D341Med (cell line): ENCODE measurements at regions not wholly inside any gene's neighbourhood (a gene's known extent, or its start where the extent isn't known, plus 50 kb on each side); places are given as distances from the start of the nearest gene placed in this dataset.
"Not testable (repeated sequence)": the region's sequence is repeated elsewhere in the genome, so short reads cannot be mapped to it uniquely, and the experiment has no call there.

ENCODE experiments used
- DNase-seq: peaks from one replicate; pipeline ENCODE4 v3.0.0; 2012; ENCODE audit warnings: low spot score

DNA sequence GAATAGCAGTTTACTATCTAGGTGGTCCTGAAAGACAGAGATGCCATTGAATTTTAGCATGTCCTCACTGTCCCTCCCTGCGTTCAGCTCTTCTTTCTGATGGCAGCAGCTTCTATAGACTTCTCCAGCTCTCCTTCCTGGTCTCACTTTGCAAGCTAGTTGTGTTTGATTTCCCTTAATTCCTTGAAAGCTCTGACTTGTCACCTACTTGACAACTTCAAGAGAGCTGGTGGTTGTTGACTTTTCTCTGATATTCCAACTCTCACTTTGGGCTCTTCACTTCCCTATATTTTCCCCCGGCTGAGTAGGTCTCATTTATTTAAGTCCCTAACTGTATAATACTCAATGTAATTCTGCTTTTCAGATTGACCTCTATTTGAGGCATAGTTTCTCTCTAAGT lies 1825.0 kb upstream of the RAG2 start:
- DNase-seq: no peak

- no peak for DNase-seq
These were observed 1818.1 kb upstream of the RAG2 start for GRCh38 chr11:38416141-38416540.

DNA sequence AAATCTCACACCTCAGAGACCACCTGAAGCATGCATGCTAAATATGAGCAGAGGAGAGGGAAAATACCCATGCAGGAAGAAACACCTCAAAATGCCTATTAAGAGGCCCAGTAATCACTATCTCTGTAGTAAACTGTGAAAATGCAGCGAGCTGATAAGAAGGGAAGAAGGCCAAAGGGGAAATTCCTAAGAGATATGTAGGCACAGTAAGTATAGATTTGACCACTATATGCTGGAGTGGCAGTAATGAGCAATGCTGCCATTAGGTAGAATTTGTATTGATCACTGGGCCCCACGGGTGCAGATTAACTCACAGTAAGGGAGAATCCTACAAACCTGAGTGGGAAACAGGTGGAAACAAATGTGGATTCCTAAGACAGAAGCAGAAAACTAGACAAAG lies 1813.1 kb upstream of the RAG2 start:
- DNase-seq: no peak

- no peak for DNase-seq
These were observed 1804.0 kb upstream of the RAG2 start for GRCh38 chr11:38402063-38402462.

GRCh38 chr11:38392176-38392575 lies 1794.1 kb upstream of the RAG2 start:
- no peak for DNase-seq

DNA sequence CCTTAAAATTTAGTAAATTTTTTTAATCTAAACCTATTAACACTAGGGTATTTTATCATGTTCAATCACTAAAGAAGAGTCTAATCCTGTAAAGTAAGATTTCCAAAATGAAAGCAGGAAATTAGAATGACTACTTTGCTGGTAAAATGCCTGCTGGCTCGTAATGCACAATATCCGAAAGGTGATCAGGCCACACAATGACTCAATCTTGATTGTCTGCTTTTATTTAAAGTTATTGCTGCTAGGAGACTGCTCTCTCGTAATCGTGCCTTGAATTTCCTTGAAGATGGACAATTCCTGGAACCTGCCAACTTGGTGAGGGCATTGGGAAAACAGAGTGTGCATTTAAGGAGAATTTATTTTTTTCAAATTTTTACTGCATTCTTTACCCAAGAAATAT lies 1786.5 kb upstream of the RAG2 start:
- DNase-seq: no peak

DNA sequence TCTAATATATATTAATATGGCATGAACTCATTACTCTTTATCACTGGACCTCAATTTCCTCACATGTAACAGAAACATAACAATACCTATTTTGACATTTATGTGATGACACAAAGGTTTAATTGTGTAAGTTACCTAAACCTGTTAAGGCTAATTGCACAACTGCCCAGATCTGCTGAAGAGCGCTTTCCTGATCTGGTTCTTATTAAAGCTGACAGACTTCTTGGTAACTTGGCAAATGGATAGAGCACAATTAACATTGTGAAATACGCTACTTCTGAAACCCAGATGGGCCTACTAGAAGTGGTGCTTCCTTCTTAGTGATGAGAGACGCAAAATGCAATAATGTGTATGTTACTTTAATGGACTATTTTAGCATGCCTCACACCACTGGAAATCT lies 1767.2 kb upstream of the RAG2 start:
- DNase-seq: no peak

DNA sequence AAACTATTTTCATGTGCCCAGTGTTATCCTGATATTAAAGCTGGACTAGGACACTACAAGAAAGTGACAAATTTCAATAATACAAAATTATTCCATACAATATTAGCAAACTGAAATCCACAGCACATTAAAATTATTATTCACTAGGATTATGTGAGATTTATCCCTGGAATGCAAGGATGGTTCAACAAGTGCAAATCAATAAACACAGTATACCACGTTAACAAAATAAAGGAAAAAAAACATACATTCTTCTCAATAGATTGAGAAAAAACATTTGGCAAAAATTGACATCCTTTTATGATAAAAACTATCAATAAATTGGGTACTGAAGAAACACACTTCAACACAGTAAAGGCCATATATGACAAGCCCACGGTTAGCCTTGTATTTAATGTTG lies 1758.2 kb upstream of the RAG2 start:
- DNase-seq: no peak

GRCh38 chr11:38345286-38345685 lies 1747.2 kb upstream of the RAG2 start:
- no peak for DNase-seq

DNA sequence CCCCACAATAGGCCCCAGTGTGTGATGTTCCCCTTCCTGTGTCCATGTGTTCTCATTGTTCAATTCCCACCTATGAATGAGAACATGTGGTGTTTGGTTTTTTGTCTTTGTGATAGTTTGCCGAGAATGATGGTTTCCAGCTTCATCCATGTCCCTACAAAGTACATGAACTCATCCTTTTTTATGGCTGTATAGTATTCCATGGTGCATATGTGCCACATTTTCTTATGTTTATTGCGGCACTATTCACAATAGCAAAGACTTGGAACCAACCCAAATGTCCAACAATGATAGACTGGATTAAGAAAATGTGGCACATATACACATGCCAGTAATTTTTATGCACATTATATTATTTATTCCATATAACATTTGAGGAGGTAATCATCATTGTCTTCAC lies 1743.6 kb upstream of the RAG2 start:
- DNase-seq: not testable (repeated sequence)

DNA sequence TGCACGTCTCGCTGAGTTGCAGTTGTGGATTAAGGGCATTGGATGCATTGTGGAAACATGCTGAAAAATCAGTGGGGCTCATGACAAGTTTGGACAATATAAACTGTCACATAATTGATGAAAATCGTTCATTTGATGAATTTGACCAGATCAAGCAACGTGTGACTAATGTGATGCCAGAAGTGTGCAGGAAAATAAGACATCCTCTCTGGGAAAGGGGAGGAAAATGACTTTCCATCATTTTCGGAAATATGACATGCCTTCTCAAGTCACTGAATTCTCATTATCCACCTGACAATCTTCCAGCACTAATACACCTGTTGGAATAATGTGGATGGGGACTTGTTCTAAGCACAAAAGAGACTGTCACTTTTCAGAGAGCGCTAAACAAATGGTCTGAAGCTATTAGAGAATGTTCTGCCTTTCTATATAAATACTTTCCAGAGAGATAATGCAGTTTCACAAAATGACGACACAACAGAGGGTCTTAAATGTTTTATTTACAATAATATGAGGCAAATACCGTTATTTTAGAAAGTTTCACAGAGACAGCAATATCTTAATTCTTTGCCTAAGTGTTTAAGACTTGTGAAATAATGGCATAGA lies 1741.9 kb upstream of the RAG2 start:
- DNase-seq: no peak

GRCh38 chr11:38338022-38338421 lies 1740.0 kb upstream of the RAG2 start:
- not testable (repeated sequence) for DNase-seq

DNA sequence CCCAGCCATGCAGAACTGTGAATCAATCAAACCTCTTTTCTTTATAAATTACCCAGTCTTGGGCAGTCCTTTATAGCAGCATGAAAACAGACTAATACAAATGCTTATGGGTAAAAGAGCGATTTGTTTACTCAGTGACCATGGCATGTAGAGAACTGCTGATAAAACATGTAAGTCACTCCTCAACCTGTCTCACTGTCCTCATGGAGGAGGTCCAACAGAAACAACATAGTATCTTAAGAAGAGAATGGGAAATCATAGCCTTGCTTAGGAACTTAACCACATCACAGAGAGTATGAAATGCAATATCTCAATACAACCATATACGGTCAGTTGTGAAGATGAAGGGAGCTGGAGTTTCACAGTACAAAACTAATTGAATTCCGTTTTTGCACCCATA lies 1734.0 kb upstream of the RAG2 start:
- DNase-seq: no peak

DNA sequence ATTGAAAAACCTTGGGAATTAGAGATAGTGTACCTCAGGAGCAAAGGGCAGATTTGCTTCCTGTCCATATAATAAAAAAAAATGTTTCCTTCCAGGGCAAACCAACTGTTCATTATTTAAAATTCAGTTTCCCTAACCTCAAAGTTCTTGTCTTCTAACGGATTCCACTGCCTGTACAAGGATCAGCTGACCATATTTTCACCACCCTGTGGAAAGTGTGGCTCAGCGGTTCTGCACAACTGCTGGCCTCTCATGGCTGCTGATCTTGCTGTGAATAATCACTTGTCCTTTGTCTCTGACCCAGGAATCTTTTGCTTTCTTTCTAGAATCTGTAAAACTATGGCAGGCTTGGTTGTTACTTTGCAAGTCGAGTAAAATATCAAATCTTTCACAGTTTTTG lies 1732.5 kb upstream of the RAG2 start:
- no peak for DNase-seq

- no peak for DNase-seq
These were observed 1726.1 kb upstream of the RAG2 start for GRCh38 chr11:38323961-38324761.

DNA sequence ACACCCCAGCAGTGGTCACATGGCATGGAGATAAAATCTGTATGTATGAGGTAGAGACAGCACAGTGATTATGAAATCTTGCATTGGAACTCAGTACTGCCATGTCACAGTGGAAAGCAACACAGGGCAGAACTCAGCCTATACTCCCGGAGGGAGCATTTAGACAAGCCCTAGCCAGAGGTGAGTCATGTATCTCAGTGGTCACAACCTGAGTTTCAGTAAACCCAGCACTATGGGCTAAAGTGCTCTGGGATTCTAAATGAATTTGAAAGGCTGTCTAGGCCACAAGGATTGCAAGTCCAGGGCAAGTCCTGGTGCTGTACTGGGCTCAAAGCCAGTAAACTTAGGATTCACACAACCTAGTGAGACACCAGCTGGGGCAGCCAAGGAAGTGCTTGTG lies 1717.1 kb upstream of the RAG2 start:
- DNase-seq: no peak

DNA sequence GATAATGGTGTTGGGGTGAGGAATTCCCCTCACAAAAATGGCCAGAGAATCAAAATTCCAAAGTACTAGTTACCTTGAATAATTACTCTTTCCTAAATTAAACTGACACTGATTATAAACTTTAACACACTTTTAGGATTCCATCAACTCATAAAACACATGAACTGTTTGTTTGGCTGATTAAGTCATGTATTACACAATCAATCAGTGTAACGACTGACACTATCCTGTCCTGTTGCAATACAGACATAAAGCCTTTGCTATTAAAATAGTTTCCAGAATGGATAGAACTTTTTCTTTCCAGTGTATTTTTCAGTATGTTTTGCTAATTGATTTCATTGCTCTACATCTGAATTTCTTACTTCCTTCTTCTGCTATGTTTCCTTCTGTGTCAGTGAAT lies 1709.4 kb upstream of the RAG2 start:
- no peak for DNase-seq

GRCh38 chr11:38305682-38306081 lies 1707.6 kb upstream of the RAG2 start:
- DNase-seq: no peak

- no peak for DNase-seq
These were observed 1706.9 kb upstream of the RAG2 start for GRCh38 chr11:38304926-38305325.

GRCh38 chr11:38302564-38302963 lies 1704.5 kb upstream of the RAG2 start:
- no peak for DNase-seq

DNA sequence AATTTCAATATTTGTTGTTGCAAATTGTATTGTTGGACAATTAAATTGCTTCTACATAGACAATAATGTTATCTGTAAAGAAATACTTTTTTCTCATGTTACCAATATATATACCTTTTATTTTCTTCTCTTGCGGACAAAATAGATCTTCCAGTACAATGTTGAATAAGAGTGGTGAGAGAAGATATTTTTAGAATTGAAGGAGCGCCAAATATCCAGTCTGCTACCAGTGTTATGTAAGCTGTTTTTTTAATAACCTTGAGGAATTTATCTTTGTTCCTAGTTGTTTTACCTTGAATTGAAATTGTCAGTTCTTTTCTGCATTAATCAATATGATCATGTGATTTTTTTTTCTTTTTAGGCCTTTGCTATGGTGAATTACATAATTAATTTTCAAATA lies 1702.5 kb upstream of the RAG2 start:
- DNase-seq: no peak

GRCh38 chr11:38296211-38296776 lies 1698.3 kb upstream of the RAG2 start:
- DNase-seq: no peak

DNA sequence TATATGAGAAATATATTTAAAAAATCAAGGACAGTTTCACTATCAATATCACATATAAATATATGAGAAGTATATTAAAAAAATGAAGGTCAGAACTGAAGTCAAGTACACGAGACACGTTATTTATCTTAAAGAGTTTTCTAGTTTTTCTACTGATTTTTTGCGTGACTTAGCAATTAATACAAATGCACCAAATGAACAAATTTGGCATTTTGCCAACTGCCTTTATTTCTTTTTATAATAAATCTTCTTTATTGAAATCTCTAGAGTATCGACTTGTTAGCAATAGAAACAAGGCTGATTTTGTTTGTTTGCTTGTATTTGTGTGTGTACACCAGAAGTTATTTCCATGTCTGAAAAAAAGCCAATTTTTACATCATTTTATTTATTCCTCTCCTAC lies 1684.7 kb upstream of the RAG2 start:
- DNase-seq: no peak
